Type B pancreatic cell (in vitro differentiated cells): ENCODE measurements at regions not wholly inside any gene's neighbourhood (a gene's known extent, or its start where the extent isn't known, plus 50 kb on each side); places are given as distances from the start of the nearest gene placed in this dataset.
"Not testable (repeated sequence)": the region's sequence is repeated elsewhere in the genome, so short reads cannot be mapped to it uniquely, and the experiment has no call there.

Experiments
- DNase-seq: peaks from one replicate; pipeline ENCODE4 v3.0.0; 2021; ENCODE audit warnings: mixed read lengths; ENCODE audit not compliant: unreplicated experiment; ENCODE audit errors: extremely low spot score
- H3K27ac Mint-ChIP-seq: 2 replicates; pipeline ENCODE4 v1.8.0; 2021; ENCODE audit warnings: mild to moderate bottlenecking, mixed read lengths
- H3K27me3 Mint-ChIP-seq: 2 replicates; pipeline ENCODE4 v1.8.0; 2021; ENCODE audit warnings: mixed read lengths
- H3K36me3 Mint-ChIP-seq: 2 replicates; pipeline ENCODE4 v1.8.0; 2021; ENCODE audit warnings: mixed read lengths
- H3K4me1 Mint-ChIP-seq: one replicate; pipeline ENCODE4 v1.8.0; 2021; ENCODE audit warnings: mixed read lengths; ENCODE audit not compliant: unreplicated experiment
- H3K4me3 Mint-ChIP-seq: 2 replicates; pipeline ENCODE4 v1.8.0; 2021; ENCODE audit warnings: mild to moderate bottlenecking, mixed read lengths
- H3K9me3 Mint-ChIP-seq: 2 replicates; pipeline ENCODE4 v1.8.0; 2021; ENCODE audit warnings: mixed read lengths
- CTCF ChIP-seq: fragments of 200-600 bp; sonication (generic); conservative IDR thresholded peaks from 2 replicates; pipeline ENCODE4 v1.5.0; 2021; ENCODE audit warnings: antibody characterized with exemption, mild to moderate bottlenecking

GRCh38 chr7:51869452-51869851, 552.8 kb upstream of the COBL start:
- no peak for DNase-seq
- no peaks in the 10 kb centered on the region for H3K9me3 Mint-ChIP-seq
- no peaks in the 10 kb centered on the region for H3K4me1 Mint-ChIP-seq
- no peak for TF ChIP-seq CTCF
- no peak overlapping the region for H3K4me3 Mint-ChIP-seq
- H3K27me3 Mint-ChIP-seq: no peaks in the 10 kb centered on the region
- H3K27ac Mint-ChIP-seq: no peak overlapping the region
- H3K36me3 Mint-ChIP-seq: no peaks in the 10 kb centered on the region

DNA sequence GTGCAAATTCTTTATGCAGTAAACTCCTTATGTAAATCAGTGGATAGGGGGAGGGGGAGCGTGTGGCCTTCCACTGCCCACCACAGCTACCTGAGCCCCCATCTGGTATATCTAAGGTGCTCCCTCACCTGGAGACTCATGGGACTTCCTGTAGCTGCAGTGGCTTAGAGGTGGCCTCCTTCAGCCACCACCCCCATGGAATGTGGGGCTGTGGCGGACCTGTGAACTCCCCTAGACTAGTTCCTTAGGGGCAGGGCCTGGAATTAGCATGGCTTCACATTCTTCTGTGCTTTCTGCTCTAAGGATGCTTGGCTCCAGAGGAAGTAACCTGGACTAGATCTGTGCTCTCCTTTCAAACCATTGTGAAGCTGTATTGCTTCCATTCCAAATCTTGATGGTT, 550.5 kb upstream of the COBL start:
- Mint-ChIP-seq H3K4me3 (no peak overlapping the region), H3K36me3 (no peaks in the 10 kb centered on the region), H3K27ac (no peak overlapping the region), H3K9me3 (no peaks in the 10 kb centered on the region), H3K27me3 (no peaks in the 10 kb centered on the region), H3K4me1 (no peaks in the 10 kb centered on the region)
- DNase-seq: no peak
- TF ChIP-seq CTCF: no peak

- H3K27ac Mint-ChIP-seq: no peak overlapping the region
- no peaks in the 10 kb centered on the region for H3K9me3 Mint-ChIP-seq
- H3K36me3 Mint-ChIP-seq: no peaks in the 10 kb centered on the region
- no peak for TF ChIP-seq CTCF
- no peaks in the 10 kb centered on the region for H3K27me3 Mint-ChIP-seq
- DNase-seq: no peak
- no peak overlapping the region for H3K4me3 Mint-ChIP-seq
- H3K4me1 Mint-ChIP-seq: no peaks in the 10 kb centered on the region
Observed at GRCh38 chr7:51860305-51860704, 543.7 kb upstream of the COBL start.

DNA sequence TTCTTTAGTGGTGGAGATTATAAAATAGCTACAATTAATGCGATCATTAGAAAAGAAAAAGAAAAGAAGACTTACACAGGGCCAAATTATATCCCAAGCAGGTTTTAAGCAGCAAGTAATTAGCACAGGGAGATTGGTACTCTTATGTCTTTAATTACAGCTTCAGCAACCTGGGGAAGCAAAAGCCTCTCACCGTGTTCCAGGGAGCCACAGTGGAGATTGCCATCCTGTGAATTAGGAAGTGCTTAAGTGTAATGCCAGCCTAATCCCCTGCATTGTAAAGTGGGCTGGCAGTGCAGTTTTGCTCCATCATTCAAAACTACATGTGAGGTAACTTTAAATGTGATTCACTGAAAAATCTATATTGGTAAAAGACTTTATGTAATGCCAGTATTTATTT, 533.5 kb upstream of the COBL start:
- no peak for DNase-seq
- Mint-ChIP-seq H3K9me3 (no peaks in the 10 kb centered on the region), H3K27ac (no peak overlapping the region), H3K4me3 (no peak overlapping the region), H3K27me3 (no peaks in the 10 kb centered on the region), H3K4me1 (no peaks in the 10 kb centered on the region), H3K36me3 (no peaks in the 10 kb centered on the region)
- TF ChIP-seq CTCF: no peak

DNA sequence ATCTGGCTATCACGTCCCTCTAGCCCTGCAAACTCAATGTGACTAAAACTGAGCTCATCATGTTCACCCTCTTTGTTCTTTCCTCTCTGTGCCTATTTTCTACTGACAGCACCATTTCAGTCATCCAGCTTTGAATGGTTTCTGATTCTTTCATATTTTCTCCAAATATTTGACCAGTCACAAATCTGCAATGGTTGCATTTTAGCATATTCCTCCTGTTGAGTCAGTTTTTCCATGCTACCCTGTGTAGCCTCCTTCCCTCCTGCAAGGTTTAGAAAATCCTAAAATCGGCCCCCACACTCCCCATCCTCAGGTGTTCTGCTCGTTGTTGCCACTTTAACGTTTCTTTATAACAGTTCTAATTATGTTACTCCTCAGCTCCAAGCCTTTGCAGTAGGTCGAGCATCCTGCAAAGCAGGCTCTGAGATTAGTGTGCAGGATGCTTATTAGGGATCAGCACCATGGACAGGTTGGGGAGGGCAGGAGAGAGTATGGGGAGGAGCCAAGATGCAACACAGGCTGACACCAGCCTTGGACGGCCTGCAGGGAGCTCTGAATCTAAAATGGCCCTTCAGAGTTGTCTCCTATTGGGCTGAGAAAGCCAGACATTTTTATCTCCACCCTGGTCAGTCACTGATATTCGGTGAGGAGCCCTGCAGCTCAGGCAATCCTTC, 531.0 kb upstream of the COBL start:
- no peak for TF ChIP-seq CTCF
- no peaks in the 10 kb centered on the region for H3K36me3 Mint-ChIP-seq
- DNase-seq: no peak
- H3K27me3 Mint-ChIP-seq: no peaks in the 10 kb centered on the region
- no peak overlapping the region for H3K27ac Mint-ChIP-seq
- H3K9me3 Mint-ChIP-seq: no peaks in the 10 kb centered on the region
- no peaks in the 10 kb centered on the region for H3K4me1 Mint-ChIP-seq
- H3K4me3 Mint-ChIP-seq: no peak overlapping the region

DNA sequence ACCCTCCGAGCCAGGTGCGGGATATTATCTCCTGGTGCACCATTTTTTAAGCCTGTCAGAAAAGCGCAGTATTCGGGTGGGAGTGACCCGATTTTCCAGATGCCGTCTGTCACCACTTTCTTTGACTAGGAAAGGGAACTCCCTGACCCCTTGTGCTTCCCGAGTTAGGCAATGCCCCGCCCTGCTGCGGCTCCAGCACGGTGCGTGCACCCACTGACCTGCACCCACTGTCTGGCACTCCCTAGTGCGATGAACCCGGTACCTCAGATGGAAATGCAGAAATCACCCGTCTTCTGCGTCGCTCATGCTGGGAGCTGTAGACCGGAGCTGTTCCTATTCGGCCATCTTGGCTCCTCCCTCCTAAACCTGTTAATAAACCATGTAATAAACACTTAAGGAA, 522.5 kb upstream of the COBL start:
- H3K4me3 Mint-ChIP-seq: not testable (repeated sequence)

More for the DNA sequence above, 522.5 kb upstream of the COBL start:
- H3K36me3 Mint-ChIP-seq, H3K27ac Mint-ChIP-seq, H3K4me1 Mint-ChIP-seq, H3K9me3 Mint-ChIP-seq, DNase-seq, H3K27me3 Mint-ChIP-seq: not testable (repeated sequence)
